ENCODE measurements at regions not wholly inside any gene's neighbourhood (a gene's known extent, or its start where the extent isn't known, plus 50 kb on each side); places are given as distances from the start of the nearest gene placed in this dataset.

GRCh38 chr5:173802670-173803165, 85.4 kb upstream of the CPEB4 start (continued):
- TF ChIP-seq FUBP1 (CRISPR knock-in tag; IDR thresholded peaks at IDR 0.05; ENCODE audit: borderline replicate concordance) (peak; percentile 88; the same call in 1 of the 2 replicates), HNRNPH1 (optimal IDR thresholded peaks at IDR 0.05; ENCODE audit: low read depth, low read length) (no peak), RBM39 (IDR thresholded peaks at IDR 0.05; ENCODE audit: low read depth, low read length, poor library complexity, severe bottlenecking) (peak; percentile 46), ZNF335 (CRISPR knock-in tag; IDR thresholded peaks at IDR 0.05) (peak; percentile 79; the same call in 1 of the 2 replicates), ZNF331 (CRISPR knock-in tag; IDR thresholded peaks at IDR 0.05) (peak; percentile 98), RARG (CRISPR knock-in tag; IDR thresholded peaks at IDR 0.05; ENCODE audit: low read depth) (no peak), KLF16 (CRISPR knock-in tag; IDR thresholded peaks at IDR 0.05) (peak in 1 of 2 experiments; percentile 98; a peak in 2 of 4 replicates), ZNF337 (CRISPR knock-in tag; IDR thresholded peaks at IDR 0.05; ENCODE audit: borderline replicate concordance, low read depth) (peak; percentile 86; the same call in 1 of the 2 replicates), MIER3 (CRISPR knock-in tag; IDR thresholded peaks at IDR 0.05; ENCODE audit: borderline replicate concordance) (peak; percentile 96; the same call in 1 of the 2 replicates), MLXIP (CRISPR knock-in tag; IDR thresholded peaks at IDR 0.05; ENCODE audit: borderline replicate concordance) (no peak; the same call in 1 of the 2 replicates), THRA (CRISPR knock-in tag; IDR thresholded peaks at IDR 0.05; ENCODE audit: borderline replicate concordance) (peak; percentile 89), TFE3 (CRISPR knock-in tag; IDR thresholded peaks at IDR 0.05) (peak; percentile 99), ZNF44 (CRISPR knock-in tag; IDR thresholded peaks at IDR 0.05) (no peak), RBAK (CRISPR knock-in tag; IDR thresholded peaks at IDR 0.05) (no peak), ZNF34 (CRISPR knock-in tag; IDR thresholded peaks at IDR 0.05; ENCODE audit: borderline replicate concordance) (no peak), PPARG (CRISPR knock-in tag; conservative IDR thresholded peaks at IDR 0.05) (peak; percentile 80), SP140L (CRISPR knock-in tag; IDR thresholded peaks at IDR 0.05; ENCODE audit: borderline replicate concordance) (no peak), TFDP1 (CRISPR knock-in tag; IDR thresholded peaks at IDR 0.05; ENCODE audit: borderline replicate concordance) (peak; percentile 80; the same call in 1 of the 2 replicates), MEIS1 (CRISPR knock-in tag; IDR thresholded peaks at IDR 0.05; ENCODE audit: borderline replicate concordance) (no peak), HNF4A (CRISPR knock-in tag; IDR thresholded peaks at IDR 0.05) (peak; percentile 99), XRCC5 (optimal IDR thresholded peaks at IDR 0.05; ENCODE audit: low read length) (peak; percentile 21)

Data from HepG2 (cell line).